HG03432 (cell line): ENCODE measurements at regions not wholly inside any gene's neighbourhood (a gene's known extent, or its start where the extent isn't known, plus 50 kb on each side); places are given as distances from the start of the nearest gene placed in this dataset.
"Not testable (repeated sequence)": the region's sequence is repeated elsewhere in the genome, so short reads cannot be mapped to it uniquely, and the experiment has no call there.

ENCODE experiments used
- ATAC-seq: cut with Tn5 transposase; IDR thresholded peaks from one replicate; pipeline ENCODE4 v1.9.1; 2021; ENCODE audit warnings: mild to moderate bottlenecking, moderate library complexity; ENCODE audit not compliant: unreplicated experiment

DNA sequence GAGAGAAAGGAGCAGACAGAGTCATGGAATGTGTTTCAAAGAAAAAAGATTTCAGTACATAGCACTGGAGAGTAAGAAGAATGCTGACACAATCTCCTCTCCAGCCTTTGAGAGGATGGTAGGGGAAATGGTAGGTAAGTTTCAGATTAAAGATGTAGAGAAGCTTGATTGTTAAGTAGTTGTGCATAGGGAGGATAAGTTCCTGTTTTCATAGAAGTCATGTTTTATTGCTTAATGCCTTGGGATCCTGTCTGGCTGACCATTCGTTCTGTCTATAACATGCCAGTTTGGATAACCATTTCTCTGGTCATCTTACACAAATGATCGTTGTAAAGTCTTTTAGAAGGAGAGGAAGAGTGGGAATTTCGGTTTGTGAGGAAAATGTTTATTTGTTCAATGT is 95.7 kb upstream of the IGSF10 start:
- no peak for ATAC-seq

DNA sequence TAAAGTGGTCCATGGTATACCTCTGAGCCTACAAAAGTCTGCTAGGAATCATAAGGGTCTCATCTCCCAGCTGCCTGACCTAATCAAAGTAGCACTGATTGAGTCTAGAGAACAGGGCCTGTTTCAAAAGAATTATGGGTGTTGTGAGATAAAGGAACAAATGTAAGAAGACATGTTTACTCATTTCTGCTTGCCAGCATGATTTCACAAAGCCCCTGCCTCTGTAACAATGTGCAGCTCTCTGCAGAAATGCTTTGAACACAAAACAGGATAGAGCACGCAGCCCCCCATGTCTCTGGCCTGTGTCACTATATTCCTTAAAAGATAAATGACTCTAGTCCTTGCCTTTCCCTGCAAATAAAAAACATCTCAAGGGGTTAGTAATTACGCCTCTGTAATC is 94.7 kb upstream of the IGSF10 start:
- no peak for ATAC-seq

DNA sequence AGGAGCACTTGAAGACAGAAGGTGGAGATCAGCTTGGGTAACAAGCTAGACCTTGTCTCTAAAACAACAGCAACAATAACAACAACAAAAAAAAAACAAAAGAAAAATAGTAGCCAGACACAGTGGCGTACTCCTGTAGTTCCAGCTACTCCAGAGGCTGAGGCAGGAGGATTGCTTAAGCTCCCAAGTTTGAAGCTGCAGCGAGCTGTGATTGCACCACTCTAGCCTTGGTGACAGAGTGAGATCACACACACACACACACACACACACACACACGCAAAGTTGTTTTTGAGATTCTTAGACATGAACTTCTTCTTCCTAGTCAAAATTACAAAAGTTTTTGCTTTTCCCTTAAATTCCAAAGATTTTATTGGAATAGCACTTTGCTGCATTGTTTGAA is 93.0 kb upstream of the IGSF10 start:
- no peak for ATAC-seq

DNA sequence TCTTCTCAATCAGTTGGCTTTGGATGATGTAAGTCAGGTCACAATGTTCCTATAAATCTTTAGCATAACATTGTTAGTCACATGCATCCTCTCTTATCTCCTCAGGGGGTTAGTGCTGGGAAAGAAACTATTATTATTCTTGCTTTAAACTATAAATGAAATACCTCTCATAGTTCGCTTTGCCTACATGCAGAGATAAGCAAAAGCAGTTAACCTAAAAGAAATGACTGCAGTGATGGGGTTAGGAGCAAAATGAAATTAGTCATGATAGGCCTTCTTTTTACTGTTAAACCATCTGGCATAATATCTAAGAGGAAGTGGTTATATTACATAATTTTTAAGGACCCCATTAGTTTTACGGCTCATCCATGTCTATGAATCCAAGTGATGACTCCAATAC is 91.7 kb upstream of the IGSF10 start:
- no peak for ATAC-seq

DNA sequence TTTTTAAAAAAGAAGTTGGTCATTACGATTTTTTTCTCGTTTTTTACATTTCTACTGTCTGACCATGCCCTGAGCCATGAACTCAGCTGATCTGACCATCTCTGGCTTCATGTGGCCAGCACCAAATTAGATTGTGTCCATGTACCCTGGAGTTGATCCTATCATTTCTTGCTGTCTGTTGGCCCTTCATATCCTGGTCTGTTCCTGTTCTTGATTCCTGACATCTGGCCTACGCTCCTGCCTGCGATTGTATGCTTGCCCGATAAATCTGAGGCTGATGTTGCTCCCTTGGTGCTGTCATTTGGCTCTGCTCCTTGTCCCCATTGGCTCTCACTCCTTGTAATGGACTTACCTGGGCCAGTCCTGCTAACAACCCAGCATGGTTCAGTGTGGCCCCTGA is 89.8 kb upstream of the IGSF10 start:
- no peak for ATAC-seq

DNA sequence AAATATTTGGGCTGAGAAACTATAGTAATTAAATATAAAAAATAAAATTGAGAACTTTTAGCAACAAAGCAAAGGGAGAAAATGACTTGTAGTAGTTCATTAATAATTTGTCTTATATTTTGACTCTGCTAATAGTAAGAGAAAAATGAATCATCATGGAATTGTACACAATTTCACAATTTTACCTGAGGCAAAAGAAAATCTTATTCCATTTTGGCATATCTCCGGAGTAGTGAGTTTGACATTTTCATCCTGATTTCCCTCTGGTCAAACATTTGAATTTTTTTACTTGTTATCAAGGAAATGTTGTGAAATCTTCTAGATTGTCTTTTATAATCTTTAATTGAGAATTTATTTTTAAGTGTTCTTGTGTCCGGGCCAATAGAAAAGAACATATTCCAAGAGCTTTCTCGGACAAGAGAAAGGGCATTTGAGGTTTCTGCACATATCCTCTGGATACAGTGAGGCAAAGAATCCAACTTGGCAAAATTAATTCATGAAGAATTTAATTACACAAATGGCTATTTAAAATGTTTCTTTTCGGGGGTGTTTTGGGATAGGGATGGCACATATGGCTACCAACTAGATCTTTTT is 89.3 kb upstream of the IGSF10 start:
- ATAC-seq: no peak

DNA sequence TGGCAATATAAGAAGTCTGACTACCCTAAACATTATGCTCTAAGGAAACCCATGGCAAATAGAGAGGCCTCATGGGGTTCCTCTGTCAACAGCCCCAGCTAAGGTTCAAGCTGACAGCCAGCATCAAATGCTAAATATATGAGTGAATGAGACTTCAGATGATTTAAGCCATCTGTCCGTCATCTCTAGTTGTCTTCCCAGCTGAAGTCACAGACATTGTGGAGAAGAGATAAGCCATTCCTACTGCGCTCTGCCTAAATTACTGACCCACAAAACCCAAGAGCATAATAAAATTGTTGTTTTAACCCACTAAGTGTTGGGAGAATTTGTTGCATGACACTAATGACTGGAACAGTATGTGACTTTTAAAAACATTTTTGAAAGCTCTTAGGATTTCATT is 87.3 kb upstream of the IGSF10 start:
- no peak for ATAC-seq

DNA sequence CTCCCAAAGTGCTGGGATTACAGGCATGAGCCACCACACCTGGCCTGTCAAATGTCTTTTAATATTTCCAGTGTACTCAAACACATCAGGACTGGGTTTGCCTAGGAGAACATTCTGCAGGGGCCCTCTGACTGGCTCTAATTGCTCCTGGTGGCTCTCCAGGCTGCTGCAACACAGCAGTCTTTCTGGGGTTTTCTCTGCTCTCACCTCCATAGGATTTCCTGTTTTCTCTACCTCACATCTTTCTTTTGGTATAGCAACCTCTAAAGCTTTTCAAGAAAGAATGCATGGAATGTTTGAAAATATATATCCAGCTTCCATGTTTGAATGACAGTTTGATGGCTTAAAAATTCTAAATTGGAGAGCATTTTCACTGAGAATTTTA is 83.3 kb upstream of the IGSF10 start:
- no peak for ATAC-seq

DNA sequence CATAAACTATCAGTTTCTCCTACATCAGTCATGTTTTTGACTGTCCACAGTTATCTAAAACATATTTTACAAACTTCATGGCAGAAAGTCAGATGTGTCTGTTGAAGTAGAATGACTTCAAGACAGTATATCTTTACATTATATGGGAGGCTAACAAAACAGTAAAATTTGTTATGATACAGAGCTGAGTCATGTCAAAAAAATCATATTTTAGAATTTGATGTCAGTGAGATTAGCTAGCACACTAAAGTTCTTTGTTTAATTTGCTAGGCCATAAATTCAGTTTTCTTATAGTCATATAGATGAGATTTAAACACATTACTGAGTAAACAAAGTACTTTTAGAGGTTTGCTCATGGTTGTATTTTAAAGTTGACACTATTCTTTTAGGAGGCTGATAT is 80.3 kb upstream of the IGSF10 start:
- ATAC-seq: no peak

DNA sequence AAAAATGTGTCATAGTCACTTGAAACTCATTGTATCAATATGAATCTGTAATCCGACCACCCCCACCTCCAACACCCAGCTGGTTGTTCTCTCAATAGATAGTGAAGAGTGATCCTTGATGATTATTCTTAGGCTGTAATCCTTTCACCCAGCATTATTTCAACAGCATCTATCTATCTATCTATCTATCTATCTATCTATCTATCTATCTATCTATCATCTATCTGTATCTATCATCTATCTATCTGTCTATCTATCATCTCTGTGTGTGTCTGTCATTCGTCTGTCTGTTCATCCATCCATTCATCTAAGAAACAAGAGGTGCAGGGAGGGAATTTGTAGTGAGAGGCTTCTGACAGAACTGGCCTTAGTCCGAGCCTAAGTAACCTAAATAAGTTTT is 78.7 kb upstream of the IGSF10 start:
- ATAC-seq: no peak

DNA sequence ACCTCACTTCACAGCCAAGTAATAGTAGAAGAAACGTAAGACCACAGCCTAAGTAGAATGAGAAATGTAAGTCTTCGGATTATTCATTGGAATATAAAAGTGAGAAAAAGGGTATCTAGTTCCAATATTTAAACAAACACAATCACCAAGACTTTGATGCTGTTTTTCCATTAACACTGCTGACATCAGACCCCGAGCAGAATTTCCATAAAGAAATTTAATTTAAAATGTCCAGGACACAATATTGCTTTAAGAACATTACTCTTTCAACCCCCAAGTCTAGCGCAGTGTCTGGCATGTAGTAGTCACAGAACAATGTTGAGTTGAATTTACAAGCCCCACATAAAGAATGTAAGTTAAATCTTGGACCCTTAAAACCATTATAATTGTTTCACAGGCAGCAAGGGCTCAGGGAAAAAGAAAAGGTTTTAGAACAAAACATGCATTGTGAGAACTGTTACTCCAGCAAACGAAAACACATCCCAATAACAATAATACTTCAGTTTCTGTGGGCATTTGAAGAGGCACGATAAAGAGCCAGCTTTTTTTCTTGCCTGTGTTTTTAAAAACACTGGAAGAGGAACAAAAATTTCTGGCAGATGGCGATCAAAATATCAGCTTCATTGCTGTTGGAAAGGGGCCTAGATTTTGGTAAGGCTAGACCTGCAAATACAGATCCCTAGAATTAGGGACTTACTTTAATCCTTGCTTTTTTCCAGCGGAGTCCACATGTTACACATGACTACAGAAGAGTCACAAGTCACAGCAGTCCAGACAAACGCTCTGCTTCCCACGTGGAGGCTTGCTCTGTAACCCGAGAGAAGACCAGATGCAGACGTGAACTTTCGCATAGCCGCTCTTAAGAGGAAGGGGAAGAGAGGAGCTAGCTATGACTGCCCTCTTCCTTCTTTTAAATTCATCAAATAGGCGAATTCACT is 77.9 kb upstream of the IGSF10 start:
- no peak for ATAC-seq

DNA sequence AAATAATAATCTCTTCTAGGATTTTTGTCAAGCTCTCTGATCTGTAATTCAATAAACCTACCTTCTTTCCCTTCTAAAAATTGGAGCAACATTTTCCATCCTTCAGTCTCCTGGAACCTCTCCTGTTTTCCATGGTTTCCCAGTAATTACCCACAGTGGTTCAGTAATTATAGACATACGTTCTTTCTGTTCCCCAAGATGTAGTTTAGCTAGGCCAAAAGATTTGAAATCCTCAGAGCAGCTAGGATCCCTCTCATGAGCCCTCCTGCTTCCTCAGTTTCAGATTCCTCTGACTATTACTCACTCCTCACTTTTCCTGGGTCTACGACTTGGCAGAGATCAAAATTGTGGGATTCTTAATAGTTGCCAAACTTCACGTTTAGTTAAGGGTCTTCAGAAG is 76.9 kb upstream of the IGSF10 start:
- ATAC-seq: no peak

DNA sequence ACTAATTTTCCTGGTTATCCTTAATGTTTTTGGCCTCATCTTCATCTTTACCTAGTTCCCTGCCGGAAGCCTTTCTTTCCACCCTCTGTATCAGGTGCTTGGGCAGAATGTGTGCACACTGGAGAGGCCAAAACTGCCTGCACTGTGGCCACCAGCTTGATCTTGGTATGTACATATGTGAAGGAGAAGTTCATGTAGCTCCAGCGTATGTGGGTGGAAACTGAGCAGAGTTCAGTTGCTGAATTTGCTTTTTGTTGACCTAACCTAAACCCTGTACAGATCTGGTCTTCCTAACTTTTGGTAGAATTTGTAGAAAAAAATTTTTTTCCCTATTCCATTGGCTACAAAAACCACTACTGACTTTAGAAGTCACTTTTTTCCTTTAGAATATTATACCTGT is 65.9 kb upstream of the IGSF10 start:
- no peak for ATAC-seq

DNA sequence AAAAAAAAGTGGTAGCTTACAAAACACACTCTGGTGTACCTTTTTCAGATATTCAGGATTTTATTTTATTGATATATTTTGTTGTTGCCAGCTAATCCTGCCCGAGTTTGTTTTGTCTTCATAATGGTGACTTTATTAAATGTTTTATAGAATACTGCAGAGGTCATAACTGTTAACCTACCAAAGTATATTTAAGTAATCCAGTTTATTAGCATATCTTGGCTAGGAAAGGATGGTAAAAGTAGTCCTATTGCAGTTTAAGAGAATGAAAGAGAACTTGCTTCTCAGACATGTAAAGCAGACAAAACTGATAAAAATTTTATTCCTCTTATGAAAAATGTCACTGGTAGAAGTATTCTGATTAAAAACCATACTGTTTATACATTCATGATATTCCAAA is 59.2 kb upstream of the IGSF10 start:
- no peak for ATAC-seq

DNA sequence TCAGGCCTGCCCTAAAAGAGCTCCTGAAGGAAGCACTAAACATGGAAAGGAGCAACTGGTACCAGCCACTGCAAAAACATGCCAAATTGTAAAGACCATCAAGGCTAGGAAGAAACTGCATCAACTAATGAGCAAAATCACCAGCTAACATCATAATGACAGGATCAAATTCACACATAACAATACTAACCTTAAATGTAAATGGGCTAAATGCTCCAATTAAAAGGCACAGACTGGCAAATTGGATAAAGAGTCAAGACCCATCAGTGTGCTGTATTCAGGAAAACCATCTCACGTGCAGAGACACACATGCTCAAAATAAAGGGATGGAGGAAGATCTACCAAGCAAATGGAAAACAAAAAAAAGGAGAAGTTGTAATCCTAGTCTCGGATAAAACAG is 50.6 kb upstream of the IGSF10 start:
- ATAC-seq: not testable (repeated sequence)
